OCI-LY7 (cell line): ENCODE measurements at regions not wholly inside any gene's neighbourhood (a gene's known extent, or its start where the extent isn't known, plus 50 kb on each side); places are given as distances from the start of the nearest gene placed in this dataset.

Source experiments
- CTCF ChIP-seq: fragments of 200-600 bp; sonication (generic); conservative IDR thresholded peaks from 2 replicates; pipeline ENCODE4 v1.5.1; 2014; ENCODE audit warnings: mild to moderate bottlenecking, antibody characterized with exemption, low read length, moderate library complexity, mixed read lengths
- EZH2phosphoT487 ChIP-seq: fragments of 200-600 bp; sonication (generic); IDR thresholded peaks from 2 replicates; pipeline ENCODE4 v1.6.1; 2018; ENCODE audit warnings: low read depth, borderline replicate concordance, mild to moderate bottlenecking, mixed run types, antibody characterized with exemption, low read length, moderate library complexity, mixed read lengths

- TF ChIP-seq EZH2phosphoT487 (no peak), CTCF (no peak)
Measured at GRCh38 chr6:20263059-20263458, 50.8 kb upstream of the MBOAT1 start.
